ENCODE measurements at regions not wholly inside any gene's neighbourhood (a gene's known extent, or its start where the extent isn't known, plus 50 kb on each side); places are given as distances from the start of the nearest gene placed in this dataset.

DNA sequence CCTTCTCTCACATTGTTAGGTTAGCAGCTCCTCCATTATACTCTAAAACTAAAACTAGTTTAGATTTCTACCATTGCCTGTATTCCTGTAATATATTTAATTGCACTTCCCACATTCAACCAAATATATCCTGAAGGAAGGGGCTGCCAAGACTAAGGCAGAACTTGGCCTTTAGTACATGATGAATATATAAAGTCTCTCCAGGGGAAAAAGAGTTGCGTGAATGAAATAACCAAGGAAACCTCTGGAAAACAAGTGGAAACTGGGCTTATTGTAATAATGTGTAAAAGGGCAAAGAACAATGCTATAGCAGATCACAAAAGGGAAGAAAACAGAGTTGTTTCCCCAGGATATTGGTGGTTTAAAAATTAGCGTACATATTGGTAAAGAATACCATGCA is 1012.5 kb upstream of the PRMT6 start:
- no peak overlapping the region for H3K9ac ChIP-seq (ENCODE audit: low read length)
- no peak overlapping the region for H3K27ac ChIP-seq (ENCODE audit: low read depth, low read length)
- no peaks in the 10 kb centered on the region for H3K36me3 ChIP-seq (ENCODE audit: insufficient read depth, low read length)
- H3K27me3 ChIP-seq (ENCODE audit: control insufficient read depth in 1 of 2, insufficient read depth in 2 of 2, low read length in 2 of 2), result no peaks in the 10 kb centered on the region
- H3K4me3 ChIP-seq (ENCODE audit: low read depth in 1 of 2, low read length in 2 of 2), result no peak overlapping the region
- H3K9me3 ChIP-seq (ENCODE audit: low read length), result peaks cover 3% of the 10 kb centered on the region
- no peaks in the 10 kb centered on the region for H3K4me1 ChIP-seq (ENCODE audit: insufficient read depth, low read length)

DNA sequence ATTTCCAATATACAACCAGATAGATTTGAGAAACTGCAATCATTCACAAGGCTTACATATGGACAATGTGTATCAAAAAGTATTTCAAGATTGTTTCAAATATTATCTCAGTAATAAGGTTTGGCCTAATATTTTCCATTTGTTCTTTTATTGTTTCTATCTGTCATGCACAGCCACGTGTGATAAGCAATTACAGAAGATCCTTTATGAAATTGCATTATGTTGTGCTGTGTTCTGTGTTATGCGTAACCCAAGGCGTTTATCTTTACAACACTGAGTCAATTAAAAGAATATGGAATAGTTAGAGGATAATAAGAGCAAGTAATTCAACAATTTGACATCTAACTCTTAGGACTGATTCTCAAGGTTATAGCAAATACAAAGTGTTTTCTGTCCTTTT is 1009.3 kb upstream of the PRMT6 start:
- H3K9me3 ChIP-seq (ENCODE audit: low read length), result no peaks in the 10 kb centered on the region

DNA sequence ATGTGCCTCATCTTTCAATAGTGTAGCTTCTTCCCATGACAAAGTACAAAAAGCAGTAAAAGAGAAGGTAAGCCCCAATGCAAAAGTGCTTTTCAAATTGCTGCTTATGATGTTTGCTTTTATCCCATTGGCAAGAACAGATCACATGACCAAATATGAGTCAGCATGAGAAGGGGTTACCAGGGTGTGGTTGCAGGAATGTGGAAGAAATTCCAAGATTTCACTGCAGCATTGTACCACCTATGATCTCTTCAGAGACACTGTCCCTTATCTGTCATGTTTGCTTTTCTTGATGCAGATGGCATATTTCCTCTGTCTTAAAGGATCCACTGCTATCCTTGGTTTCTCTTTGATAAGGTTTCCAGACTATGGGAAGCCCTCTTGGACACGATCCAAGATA is 1006.9 kb upstream of the PRMT6 start:
- Histone ChIP-seq H3K4me1 (ENCODE audit: insufficient read depth, low read length) (no peaks in the 10 kb centered on the region), H3K4me3 (ENCODE audit: low read depth in 1 of 2, low read length in 2 of 2) (no peak overlapping the region), H3K27me3 (ENCODE audit: control insufficient read depth in 1 of 2, insufficient read depth in 2 of 2, low read length in 2 of 2) (no peaks in the 10 kb centered on the region), H3K9ac (ENCODE audit: low read length) (no peak overlapping the region), H3K36me3 (ENCODE audit: insufficient read depth, low read length) (no peaks in the 10 kb centered on the region), H3K27ac (ENCODE audit: low read depth, low read length) (no peak overlapping the region), H3K9me3 (ENCODE audit: low read length) (no peaks in the 10 kb centered on the region)

More for the DNA sequence above, 1009.3 kb upstream of the PRMT6 start:
- Histone ChIP-seq H3K27ac (ENCODE audit: low read depth, low read length) (no peak overlapping the region), H3K4me3 (ENCODE audit: low read depth in 1 of 2, low read length in 2 of 2) (no peak overlapping the region), H3K27me3 (ENCODE audit: control insufficient read depth in 1 of 2, insufficient read depth in 2 of 2, low read length in 2 of 2) (no peaks in the 10 kb centered on the region), H3K4me1 (ENCODE audit: insufficient read depth, low read length) (no peaks in the 10 kb centered on the region), H3K9ac (ENCODE audit: low read length) (no peak overlapping the region), H3K36me3 (ENCODE audit: insufficient read depth, low read length) (no peaks in the 10 kb centered on the region)

DNA sequence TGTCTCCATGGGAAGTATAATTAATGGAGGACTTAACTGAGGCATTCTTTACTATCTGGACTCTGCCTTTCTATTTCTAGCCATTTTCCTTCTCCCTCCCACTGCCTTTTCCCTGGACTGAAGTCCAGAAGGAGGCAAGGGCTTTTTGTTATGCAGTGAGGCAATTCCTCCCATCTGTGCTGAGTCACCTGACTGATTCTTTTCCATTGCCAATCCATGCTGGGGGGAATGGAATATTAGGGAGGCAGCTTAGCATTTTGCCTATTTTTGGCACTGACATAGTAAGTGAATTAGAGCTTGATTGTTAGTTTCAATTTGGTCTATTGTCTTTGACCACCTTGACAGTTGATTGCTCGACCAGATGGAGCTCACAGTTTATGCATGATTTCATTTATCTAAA is 1000.6 kb upstream of the PRMT6 start:
- H3K27me3 ChIP-seq (ENCODE audit: control insufficient read depth in 1 of 2, insufficient read depth in 2 of 2, low read length in 2 of 2), result no peaks in the 10 kb centered on the region
- H3K4me3 ChIP-seq (ENCODE audit: low read depth in 1 of 2, low read length in 2 of 2), result no peak overlapping the region
- H3K27ac ChIP-seq (ENCODE audit: low read depth, low read length), result no peak overlapping the region
- H3K4me1 ChIP-seq (ENCODE audit: insufficient read depth, low read length), result no peaks in the 10 kb centered on the region
- no peaks in the 10 kb centered on the region for H3K36me3 ChIP-seq (ENCODE audit: insufficient read depth, low read length)
- H3K9ac ChIP-seq (ENCODE audit: low read length), result no peak overlapping the region
- no peaks in the 10 kb centered on the region for H3K9me3 ChIP-seq (ENCODE audit: low read length)

DNA sequence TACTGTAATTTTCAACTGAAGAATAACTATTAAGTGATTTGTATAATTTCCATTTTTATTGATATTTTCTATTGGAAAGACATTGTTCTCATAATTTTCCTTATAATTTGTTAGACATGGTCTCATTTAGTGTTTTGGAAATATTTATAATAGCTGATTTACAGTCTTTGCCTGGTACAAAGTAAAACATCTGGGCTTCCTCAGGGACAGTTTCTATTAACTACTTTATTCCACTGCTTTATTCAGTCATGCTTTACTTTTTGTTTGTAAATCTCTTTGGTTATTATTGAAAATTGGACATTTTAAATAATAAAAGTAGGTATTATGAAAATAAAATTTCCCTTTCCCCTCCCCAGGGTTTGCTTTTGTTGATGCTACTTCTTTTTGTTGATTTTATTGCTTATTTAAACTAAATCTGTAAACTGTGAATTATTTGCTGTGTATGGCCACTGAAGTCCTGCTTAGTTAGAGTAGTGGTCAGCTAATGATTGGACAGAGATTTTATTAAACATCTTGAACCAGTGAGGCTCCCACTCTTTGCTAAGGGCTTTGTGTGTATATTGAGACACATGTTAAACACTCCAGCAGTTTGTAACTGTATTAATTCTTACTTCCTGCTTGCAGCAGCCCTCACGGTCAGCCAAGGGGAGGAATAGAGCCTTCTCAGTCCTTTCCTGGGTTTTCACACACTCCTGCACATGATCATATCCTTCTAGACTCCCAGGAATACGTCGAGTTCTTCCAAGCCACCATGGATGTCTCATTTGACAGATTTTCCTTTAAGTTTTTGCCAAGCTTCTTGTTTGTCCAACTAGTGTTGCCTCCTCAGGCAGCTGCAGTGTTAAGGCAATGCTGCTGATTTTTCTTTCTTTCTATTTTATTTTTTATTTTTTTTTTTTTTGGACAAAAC is 994.6 kb upstream of the PRMT6 start:
- Histone ChIP-seq H3K9ac (ENCODE audit: low read length) (no peak overlapping the region), H3K9me3 (ENCODE audit: low read length) (no peaks in the 10 kb centered on the region), H3K27me3 (ENCODE audit: control insufficient read depth in 1 of 2, insufficient read depth in 2 of 2, low read length in 2 of 2) (no peaks in the 10 kb centered on the region), H3K27ac (ENCODE audit: low read depth, low read length) (no peak overlapping the region), H3K4me1 (ENCODE audit: insufficient read depth, low read length) (no peaks in the 10 kb centered on the region), H3K4me3 (ENCODE audit: low read depth in 1 of 2, low read length in 2 of 2) (no peak overlapping the region), H3K36me3 (ENCODE audit: insufficient read depth, low read length) (no peaks in the 10 kb centered on the region)

DNA sequence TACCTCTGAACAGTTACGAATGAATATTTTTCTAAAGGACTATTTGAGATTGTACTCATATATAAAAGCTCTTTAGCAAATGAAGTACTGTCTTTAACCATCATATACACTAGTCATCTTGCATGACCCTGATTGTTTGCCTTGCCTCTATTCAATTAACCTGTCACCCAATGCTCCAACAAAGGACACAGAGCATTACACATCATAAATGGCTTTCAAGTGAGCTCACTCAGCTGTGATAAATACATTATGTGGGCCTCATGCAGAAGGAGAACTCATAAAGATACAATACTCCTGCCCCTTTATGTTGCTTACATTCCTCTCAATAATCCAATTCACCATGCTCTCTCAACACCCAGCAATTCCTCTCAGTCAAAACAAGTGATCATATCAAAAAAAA is 993.0 kb upstream of the PRMT6 start:
- no peak overlapping the region for H3K27ac ChIP-seq (ENCODE audit: low read depth, low read length)
- no peak overlapping the region for H3K9ac ChIP-seq (ENCODE audit: low read length)
- H3K4me3 ChIP-seq (ENCODE audit: low read depth in 1 of 2, low read length in 2 of 2), result no peak overlapping the region
- no peaks in the 10 kb centered on the region for H3K9me3 ChIP-seq (ENCODE audit: low read length)
- no peaks in the 10 kb centered on the region for H3K4me1 ChIP-seq (ENCODE audit: insufficient read depth, low read length)
- H3K27me3 ChIP-seq (ENCODE audit: control insufficient read depth in 1 of 2, insufficient read depth in 2 of 2, low read length in 2 of 2), result no peaks in the 10 kb centered on the region
- no peaks in the 10 kb centered on the region for H3K36me3 ChIP-seq (ENCODE audit: insufficient read depth, low read length)

DNA sequence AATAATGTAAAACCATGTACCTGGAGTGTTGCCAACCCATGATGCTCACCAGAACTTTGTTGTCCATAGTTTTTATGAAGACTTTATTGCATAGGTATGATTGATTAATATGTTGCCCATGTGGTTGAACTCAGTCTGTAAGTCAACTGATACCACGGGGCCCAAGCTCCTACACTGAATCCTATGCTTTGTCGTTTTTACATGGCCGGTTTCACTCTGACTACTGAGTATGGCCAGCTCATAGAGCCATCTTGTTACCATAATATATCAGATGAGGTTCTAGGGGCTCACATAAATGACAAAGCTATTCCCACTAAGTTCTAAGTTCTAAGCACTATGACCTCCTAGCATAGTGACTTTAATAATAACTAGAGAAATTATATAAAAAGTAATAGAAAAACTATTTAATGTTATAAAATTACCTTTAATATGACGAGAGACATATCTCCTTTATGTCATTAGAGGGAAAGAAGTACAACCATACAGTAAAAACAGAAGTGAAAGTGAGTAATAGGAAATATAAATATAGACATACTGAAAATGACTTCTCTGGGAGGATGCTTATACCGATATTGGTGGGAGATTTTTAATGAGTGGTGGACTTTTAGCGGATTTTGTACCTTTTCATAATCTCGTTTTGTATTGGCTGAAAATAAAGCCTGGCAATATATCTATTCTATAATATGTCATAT is 983.4 kb upstream of the PRMT6 start:
- Histone ChIP-seq H3K4me1 (ENCODE audit: insufficient read depth, low read length) (no peaks in the 10 kb centered on the region), H3K27me3 (ENCODE audit: control insufficient read depth in 1 of 2, insufficient read depth in 2 of 2, low read length in 2 of 2) (no peaks in the 10 kb centered on the region), H3K27ac (ENCODE audit: low read depth, low read length) (no peak overlapping the region), H3K9ac (ENCODE audit: low read length) (no peak overlapping the region), H3K4me3 (ENCODE audit: low read depth in 1 of 2, low read length in 2 of 2) (no peak overlapping the region), H3K9me3 (ENCODE audit: low read length) (no peaks in the 10 kb centered on the region), H3K36me3 (ENCODE audit: insufficient read depth, low read length) (no peaks in the 10 kb centered on the region)

DNA sequence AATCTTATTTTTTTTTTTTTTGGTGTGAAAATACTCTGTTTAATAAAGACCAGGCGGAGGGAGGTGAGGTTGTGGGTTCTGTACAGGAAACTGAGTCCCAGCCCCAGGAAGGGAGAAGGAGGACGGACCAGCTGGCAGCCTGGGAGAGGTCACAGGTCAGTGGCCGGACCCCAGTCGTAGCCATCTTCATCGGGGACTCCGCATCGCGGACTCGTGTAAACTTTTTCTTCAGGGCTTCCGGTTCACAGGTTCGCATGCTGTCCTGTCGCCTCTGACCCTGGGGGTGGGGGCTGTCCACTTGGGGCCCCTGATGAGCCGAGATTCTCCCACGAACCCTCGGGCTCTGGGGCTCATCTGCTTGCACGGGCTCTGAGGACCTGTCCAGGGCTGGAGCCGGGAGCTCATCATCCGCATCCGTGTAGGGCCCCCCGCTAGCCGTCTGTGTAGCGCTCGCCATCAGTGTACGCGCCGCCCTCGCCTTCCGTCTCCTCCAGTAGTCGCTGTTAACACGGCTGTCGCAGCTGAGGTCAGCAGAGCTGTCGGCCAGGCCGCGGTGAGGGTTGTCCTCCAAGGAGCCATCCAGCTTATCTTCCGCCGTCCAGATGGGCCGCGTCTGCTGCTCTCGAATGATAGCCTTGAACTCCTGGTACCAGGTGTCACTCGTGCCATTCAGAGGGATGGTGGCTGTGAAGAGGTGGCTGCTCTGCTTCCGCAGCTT is 975.7 kb upstream of the PRMT6 start:
- no peaks in the 10 kb centered on the region for H3K9me3 ChIP-seq (ENCODE audit: low read length)
- H3K9ac ChIP-seq (ENCODE audit: low read length), result no peak overlapping the region

DNA sequence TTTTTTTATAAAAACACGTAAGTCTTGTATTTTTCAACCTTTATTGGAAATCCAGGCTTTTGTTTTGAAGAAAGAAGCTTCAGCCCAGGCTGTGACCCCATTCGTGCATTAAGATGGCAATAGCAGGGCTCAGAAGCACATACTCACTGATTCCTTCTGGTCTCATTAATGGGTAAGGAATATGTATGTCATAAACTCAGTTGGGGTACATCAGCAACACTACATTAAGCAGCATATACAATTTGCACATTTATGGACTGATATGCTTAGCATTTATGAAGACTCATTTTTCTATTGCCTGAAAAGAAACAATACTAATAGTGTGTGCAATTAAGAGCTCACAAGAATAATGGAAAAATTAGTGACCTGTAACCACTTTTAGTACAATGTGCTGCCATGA is 945.4 kb upstream of the PRMT6 start:
- H3K9me3 ChIP-seq (ENCODE audit: low read length), result no peaks in the 10 kb centered on the region
- H3K36me3 ChIP-seq (ENCODE audit: insufficient read depth, low read length), result no peaks in the 10 kb centered on the region
- H3K27me3 ChIP-seq (ENCODE audit: control insufficient read depth in 1 of 2, insufficient read depth in 2 of 2, low read length in 2 of 2), result no peaks in the 10 kb centered on the region
- H3K9ac ChIP-seq (ENCODE audit: low read length), result no peak overlapping the region
- H3K27ac ChIP-seq (ENCODE audit: low read depth, low read length), result no peak overlapping the region
- no peak overlapping the region for H3K4me3 ChIP-seq (ENCODE audit: low read depth in 1 of 2, low read length in 2 of 2)
- no peaks in the 10 kb centered on the region for H3K4me1 ChIP-seq (ENCODE audit: insufficient read depth, low read length)

More for the DNA sequence above, 975.7 kb upstream of the PRMT6 start:
- no peak overlapping the region for H3K27ac ChIP-seq (ENCODE audit: low read depth, low read length)
- H3K4me3 ChIP-seq (ENCODE audit: low read depth in 1 of 2, low read length in 2 of 2), result no peak overlapping the region
- peaks cover 0 to 5% of the 10 kb centered on the region in 2 donors for H3K27me3 ChIP-seq (ENCODE audit: control insufficient read depth in 1 of 2, insufficient read depth in 2 of 2, low read length in 2 of 2)
- no peaks in the 10 kb centered on the region for H3K36me3 ChIP-seq (ENCODE audit: insufficient read depth, low read length)
- no peaks in the 10 kb centered on the region for H3K4me1 ChIP-seq (ENCODE audit: insufficient read depth, low read length)

DNA sequence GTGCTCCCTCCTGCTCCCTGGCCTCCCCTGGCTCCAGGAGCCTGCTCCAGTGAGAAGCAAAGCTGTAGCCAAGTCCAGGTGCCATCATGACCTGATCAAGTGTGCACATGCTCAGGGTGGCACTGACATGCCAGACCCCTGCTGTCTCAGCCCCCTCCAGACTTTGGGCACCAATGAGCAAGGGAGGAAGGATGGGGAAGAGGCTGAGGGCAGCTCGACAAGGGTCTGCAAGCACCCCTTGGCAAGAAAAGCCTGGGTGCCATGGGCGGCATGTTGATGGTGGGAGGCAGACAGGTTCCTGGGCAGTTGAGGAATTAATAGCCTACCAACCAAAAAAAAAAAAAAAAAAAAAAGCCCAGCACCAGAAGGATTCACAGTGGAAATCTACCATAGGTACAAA is 942.6 kb upstream of the PRMT6 start:
- H3K9ac ChIP-seq (ENCODE audit: low read length), result no peak overlapping the region

DNA sequence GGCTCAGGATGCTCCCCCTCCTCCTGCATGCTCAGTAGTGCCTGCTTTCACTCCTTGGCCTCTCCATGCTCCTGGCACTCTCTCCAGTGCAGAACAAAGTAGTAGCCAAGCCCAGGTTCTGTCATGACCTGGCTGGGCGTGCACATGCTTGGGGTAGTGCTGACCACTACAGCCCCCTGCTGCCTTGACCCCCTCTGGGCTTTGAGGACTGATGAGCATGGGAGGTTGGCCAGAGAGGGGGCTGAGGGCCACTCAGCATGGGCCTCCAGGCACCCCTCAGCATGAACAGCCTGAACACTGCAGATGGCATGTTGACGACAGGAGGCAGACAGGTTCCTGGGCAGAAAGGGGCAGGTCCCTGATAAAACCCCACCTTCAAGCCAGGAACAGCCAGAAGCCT is 935.7 kb upstream of the PRMT6 start:
- H3K9ac ChIP-seq (ENCODE audit: low read length), result no peak overlapping the region
- no peaks in the 10 kb centered on the region for H3K27me3 ChIP-seq (ENCODE audit: control insufficient read depth in 1 of 2, insufficient read depth in 2 of 2, low read length in 2 of 2)

More for the DNA sequence above, 942.6 kb upstream of the PRMT6 start:
- no peak overlapping the region for H3K27ac ChIP-seq (ENCODE audit: low read depth, low read length)
- no peaks in the 10 kb centered on the region for H3K9me3 ChIP-seq (ENCODE audit: low read length)
- no peaks in the 10 kb centered on the region for H3K4me1 ChIP-seq (ENCODE audit: insufficient read depth, low read length)
- no peaks in the 10 kb centered on the region for H3K27me3 ChIP-seq (ENCODE audit: control insufficient read depth in 1 of 2, insufficient read depth in 2 of 2, low read length in 2 of 2)
- H3K36me3 ChIP-seq (ENCODE audit: insufficient read depth, low read length), result no peaks in the 10 kb centered on the region
- H3K4me3 ChIP-seq (ENCODE audit: low read depth in 1 of 2, low read length in 2 of 2), result no peak overlapping the region

More for the DNA sequence above, 935.7 kb upstream of the PRMT6 start:
- Histone ChIP-seq H3K36me3 (ENCODE audit: insufficient read depth, low read length) (no peaks in the 10 kb centered on the region), H3K9me3 (ENCODE audit: low read length) (no peaks in the 10 kb centered on the region), H3K27ac (ENCODE audit: low read depth, low read length) (no peak overlapping the region), H3K4me1 (ENCODE audit: insufficient read depth, low read length) (no peaks in the 10 kb centered on the region), H3K4me3 (ENCODE audit: low read depth in 1 of 2, low read length in 2 of 2) (no peak overlapping the region)

Data from muscle layer of colon (tissue), 2 donors.